T-cell (primary cell): ENCODE measurements at regions not wholly inside any gene's neighbourhood (a gene's known extent, or its start where the extent isn't known, plus 50 kb on each side); places are given as distances from the start of the nearest gene placed in this dataset.

Source experiments
- ATAC-seq, 4 experiments: fragments of 200-7000 bp in 3 of 4; fragments of 150-1000 bp in 1 of 4; cut with Tn5 transposase; replicated peaks in 1 of 4; 1 replicate in 3 of 4; 2 replicates in 1 of 4; pipeline ENCODE4 v1.10.0; 2021; ENCODE audit warnings: moderate library complexity in 3 of 4, mild to moderate bottlenecking in 2 of 4, moderate number of reproducible peaks in 1 of 4
- CTCF ChIA-PET, 2 donors: fragments of 300-600 bp; sonication (Branson Sonifier 250); formaldehyde crosslinking; loops; one replicate each; lab custom pipeline; 2022; ENCODE audit warnings: antibody characterized with exemption in 2 of 2; lab: Charles Lee
- POLR2A ChIA-PET, 2 donors: fragments of 300-600 bp; sonication (Branson Sonifier 250); formaldehyde crosslinking; loops; one replicate each; lab custom pipeline; 2022; ENCODE audit warnings: antibody characterized with exemption in 2 of 2; lab: Charles Lee
- DNase-seq, 35 experiments: peaks; one replicate each; pipeline versions ENCODE4 v3.0.0 to v3.0.0-alpha.2; 2013 to 2023
- H3K27ac ChIP-seq: one replicate; pipeline ENCODE4 v1.5.1; 2013; ENCODE audit warnings: low read length
- H3K27me3 ChIP-seq, 2 experiments: replicated peaks in 1 of 2; 1 replicate in 1 of 2; 2 replicates in 1 of 2; pipeline versions ENCODE4 v1.6.1 to v1.7.0; 2013; ENCODE audit warnings: low read length in 1 of 2, mixed read lengths in 1 of 2; ENCODE audit not compliant: control insufficient read depth in 2 of 2, insufficient read depth in 2 of 2; ENCODE audit errors: extremely low read depth in 1 of 2
- H3K36me3 ChIP-seq, 2 donors: 1 replicate in 1 of 2; 2 replicates in 1 of 2; pipeline versions ENCODE4 v1.6.1 to v1.7.0; 2013; ENCODE audit warnings: low read length in 1 of 2; ENCODE audit not compliant: control insufficient read depth in 2 of 2, insufficient read depth in 1 of 2; ENCODE audit errors: extremely low read depth in 1 of 2
- H3K4me1 ChIP-seq, 2 experiments: 1 replicate in 1 of 2; 2 replicates in 1 of 2; pipeline versions ENCODE4 v1.6.1 to v1.7.0; 2013; ENCODE audit warnings: low read length in 2 of 2, mixed read lengths in 1 of 2; ENCODE audit not compliant: insufficient read depth in 2 of 2, control insufficient read depth in 1 of 2; ENCODE audit errors: extremely low read depth in 1 of 2
- H3K4me3 ChIP-seq, 2 donors: 1 replicate in 1 of 2; 2 replicates in 1 of 2; pipeline versions ENCODE4 v1.5.1 to v1.7.0; 2013; ENCODE audit warnings: mild to moderate bottlenecking in 2 of 2, low read length in 1 of 2, moderate library complexity in 1 of 2; ENCODE audit not compliant: control insufficient read depth in 1 of 2; ENCODE audit errors: extremely low read depth in 1 of 2
- H3K9me3 ChIP-seq: 2 replicates; pipeline ENCODE4 v1.7.0; 2013
- H3K27ac Mint-ChIP-seq, 2 donors: one replicate each; pipeline ENCODE4 v1.8.0; 2020 to 2021; ENCODE audit warnings: mild to moderate bottlenecking in 2 of 2, mixed read lengths in 2 of 2
- H3K27me3 Mint-ChIP-seq, 2 donors: one replicate each; pipeline ENCODE4 v1.8.0; 2021 to 2022; ENCODE audit warnings: mixed read lengths in 2 of 2
- H3K36me3 Mint-ChIP-seq: one replicate; pipeline ENCODE4 v1.8.0; 2021; ENCODE audit warnings: mixed read lengths
- H3K4me1 Mint-ChIP-seq, 3 donors: one replicate each; pipeline ENCODE4 v1.8.0; 2020 to 2022; ENCODE audit warnings: mixed read lengths in 3 of 3, mild to moderate bottlenecking in 1 of 3
- H3K4me3 Mint-ChIP-seq, 3 donors: one replicate each; pipeline ENCODE4 v1.8.0; 2020 to 2022; ENCODE audit warnings: mild to moderate bottlenecking in 3 of 3, mixed read lengths in 3 of 3, moderate library complexity in 3 of 3
- H3K9me3 Mint-ChIP-seq, 3 donors: one replicate each; pipeline ENCODE4 v1.8.0; 2020 to 2022; ENCODE audit warnings: mixed read lengths in 3 of 3
- WGBS: methylation state at CpG from one replicate; pipeline ENCODE4 v1.1.5; 2013; ENCODE audit warnings: missing lambda C conversion rate; ENCODE audit not compliant: insufficient coverage; 5-methylcytosine and 5-hydroxymethylcytosine counted together

DNA sequence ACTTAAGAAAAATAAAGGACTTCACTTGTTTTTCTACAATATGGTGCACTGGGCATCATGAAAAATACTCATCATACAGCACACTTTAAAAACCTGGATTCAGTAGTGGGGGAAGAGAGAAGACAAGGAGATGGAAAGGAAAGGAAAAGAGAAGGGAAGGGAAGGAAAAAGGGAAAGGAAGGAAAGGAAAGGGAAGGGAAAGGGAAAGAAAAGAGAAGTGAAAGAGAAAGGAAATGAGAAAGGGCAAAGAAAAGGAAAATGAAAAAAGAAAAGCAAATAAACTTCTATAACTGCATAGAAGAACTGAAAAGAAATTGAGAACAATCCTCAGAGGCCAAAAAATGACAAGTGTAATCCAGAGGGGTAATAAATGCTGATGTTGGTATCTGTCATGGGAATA, 388.1 kb upstream of the PKDCC start:
- ATAC-seq (no peak), DNase-seq (no peak)
- no peak overlapping the region for H3K4me3 ChIP-seq
- no peaks in the 10 kb centered on the region for H3K9me3 ChIP-seq
- H3K4me1 ChIP-seq = no peaks in the 10 kb centered on the region
- H3K27me3 ChIP-seq = no peaks in the 10 kb centered on the region
- H3K27ac Mint-ChIP-seq = no peak overlapping the region
- H3K27me3 Mint-ChIP-seq = peaks cover 4 to 10% of the 10 kb centered on the region in 2 donors
- no peaks in the 10 kb centered on the region for H3K36me3 ChIP-seq
- POLR2A ChIA-PET = no interaction called here
- H3K27ac ChIP-seq = no peak overlapping the region
- no peaks in the 10 kb centered on the region for H3K9me3 Mint-ChIP-seq
- no peak overlapping the region for H3K4me3 Mint-ChIP-seq
- H3K4me1 Mint-ChIP-seq = no peaks in the 10 kb centered on the region
- H3K36me3 Mint-ChIP-seq = no peaks in the 10 kb centered on the region
- CTCF ChIA-PET = no interaction called here

DNA sequence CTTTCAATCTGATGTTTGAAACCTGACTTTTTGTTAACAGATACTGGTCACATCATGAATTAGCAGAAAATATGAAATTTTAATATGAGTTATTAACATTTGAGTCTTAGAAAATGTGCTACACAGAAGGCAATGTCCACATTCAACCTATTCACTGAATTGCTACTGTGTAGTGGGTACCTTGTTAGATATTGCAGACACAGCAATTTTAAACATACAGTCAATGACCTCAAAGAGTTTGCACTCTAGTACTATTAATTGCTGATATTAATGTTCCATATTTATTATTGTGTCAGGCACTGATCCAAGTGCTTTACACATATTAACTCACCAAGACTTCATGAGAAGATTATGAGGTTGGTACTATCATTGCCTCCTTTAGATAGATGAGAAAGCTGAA, 385.4 kb upstream of the PKDCC start:
- Mint-ChIP-seq H3K36me3 (no peaks in the 10 kb centered on the region), H3K9me3 (peaks cover 0 to 3% (median 0%) of the 10 kb centered on the region in 3 donors), H3K27ac (no peak overlapping the region), H3K27me3 (peaks cover 4 to 10% of the 10 kb centered on the region in 2 donors), H3K4me3 (no peak overlapping the region), H3K4me1 (no peaks in the 10 kb centered on the region)
- Histone ChIP-seq H3K27me3 (no peaks in the 10 kb centered on the region), H3K4me1 (no peaks in the 10 kb centered on the region), H3K9me3 (no peaks in the 10 kb centered on the region), H3K27ac (no peak overlapping the region), H3K36me3 (no peaks in the 10 kb centered on the region), H3K4me3 (no peak overlapping the region)
- DNase-seq (no peak), ATAC-seq (no peak)
- ChIA-PET CTCF (no interaction called here), POLR2A (no interaction called here)

DNA sequence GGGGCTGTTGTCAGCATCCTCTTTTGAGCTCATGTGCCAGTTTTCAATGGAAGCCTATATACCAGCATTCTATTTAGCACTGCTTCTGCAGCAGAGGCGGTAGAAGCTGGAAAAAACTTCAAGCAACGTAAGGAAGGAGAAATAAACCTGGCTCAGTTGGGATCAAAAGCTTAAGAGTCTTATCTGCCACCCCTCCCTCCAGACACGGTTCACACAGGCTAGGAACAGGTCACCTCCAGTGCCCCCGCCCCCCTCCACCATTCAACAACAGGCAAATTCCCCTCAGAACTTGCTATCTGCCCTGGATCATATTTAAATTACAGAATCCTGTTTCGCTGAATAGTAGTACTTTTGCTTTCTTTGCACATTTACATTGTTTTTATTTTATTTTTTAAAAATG, 384.8 kb upstream of the PKDCC start:
- 71% methylated on average over 2 of the region's 5 CpGs for WGBS
- no peaks in the 10 kb centered on the region for H3K4me1 Mint-ChIP-seq
- Histone ChIP-seq H3K4me3 (no peak overlapping the region), H3K4me1 (no peaks in the 10 kb centered on the region), H3K27ac (no peak overlapping the region), H3K27me3 (no peaks in the 10 kb centered on the region), H3K9me3 (no peaks in the 10 kb centered on the region), H3K36me3 (no peaks in the 10 kb centered on the region)
- peaks cover 0 to 3% (median 0%) of the 10 kb centered on the region in 3 donors for H3K9me3 Mint-ChIP-seq
- ATAC-seq (no peak), DNase-seq (no peak)
- no peaks in the 10 kb centered on the region for H3K36me3 Mint-ChIP-seq
- POLR2A ChIA-PET = no interaction called here
- CTCF ChIA-PET = no interaction called here
- no peak overlapping the region for H3K27ac Mint-ChIP-seq
- H3K27me3 Mint-ChIP-seq = peaks cover 4 to 10% of the 10 kb centered on the region in 2 donors
- H3K4me3 Mint-ChIP-seq = no peak overlapping the region

DNA sequence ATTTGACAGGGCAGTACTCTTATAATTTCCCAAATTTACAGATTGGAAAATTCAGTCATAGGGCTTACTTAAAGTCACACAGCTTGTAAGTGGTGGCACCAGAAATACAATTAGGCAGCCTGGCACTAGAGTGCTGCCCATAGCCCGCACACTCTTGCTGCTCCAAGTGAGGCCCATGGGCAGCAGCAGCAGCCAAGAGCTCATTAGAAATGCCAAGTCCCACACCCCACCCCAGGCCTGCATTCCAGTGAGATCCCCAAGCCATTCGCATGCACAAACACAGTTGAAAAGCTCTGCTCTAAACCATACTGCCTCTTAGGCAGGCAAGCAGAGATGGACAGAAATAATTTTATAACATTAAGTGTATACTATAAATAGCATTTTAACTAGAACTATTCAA, 379.3 kb upstream of the PKDCC start:
- no peaks in the 10 kb centered on the region for H3K36me3 ChIP-seq
- no peak overlapping the region for H3K27ac ChIP-seq
- ChIA-PET POLR2A (no interaction called here), CTCF (no interaction called here)
- no peak overlapping the region for H3K4me3 ChIP-seq
- no peaks in the 10 kb centered on the region for H3K4me1 Mint-ChIP-seq
- no peaks in the 10 kb centered on the region for H3K4me1 ChIP-seq
- WGBS = 88% methylated on average over 1 of the region's 2 CpGs
- H3K9me3 Mint-ChIP-seq = peaks cover 0 to 3% (median 0%) of the 10 kb centered on the region in 3 donors
- ATAC-seq (no peak), DNase-seq (no peak)
- no peaks in the 10 kb centered on the region for H3K36me3 Mint-ChIP-seq
- H3K27me3 ChIP-seq = no peaks in the 10 kb centered on the region
- H3K27ac Mint-ChIP-seq = no peak overlapping the region
- H3K9me3 ChIP-seq = no peaks in the 10 kb centered on the region
- H3K4me3 Mint-ChIP-seq = no peak overlapping the region
- peaks cover 5 to 9% of the 10 kb centered on the region in 2 donors for H3K27me3 Mint-ChIP-seq

DNA sequence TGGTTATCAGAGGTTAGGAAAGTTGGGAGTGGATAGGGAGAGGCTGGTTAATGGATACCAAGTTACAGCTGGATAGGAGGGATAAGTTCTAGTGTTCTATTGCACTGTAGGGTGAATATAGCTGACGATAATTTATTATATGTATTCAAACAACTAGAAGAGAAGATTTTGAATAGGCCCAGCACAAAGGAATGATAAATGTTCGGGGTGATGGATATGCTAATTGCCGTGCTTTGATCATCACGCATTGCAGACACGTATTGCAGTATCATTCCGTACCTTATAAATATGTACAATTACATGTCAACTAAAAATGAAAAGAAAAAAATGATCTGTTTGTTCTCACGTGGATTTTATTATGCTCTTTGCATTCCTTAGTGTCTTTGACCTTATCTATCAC, 369.2 kb upstream of the PKDCC start:
- POLR2A ChIA-PET = no interaction called here
- Histone ChIP-seq H3K4me1 (no peaks in the 10 kb centered on the region), H3K36me3 (no peaks in the 10 kb centered on the region), H3K27me3 (peaks cover 0 to 4% of the 10 kb centered on the region in 2 experiments), H3K9me3 (no peaks in the 10 kb centered on the region), H3K27ac (no peak overlapping the region), H3K4me3 (no peak overlapping the region)
- Mint-ChIP-seq H3K27me3 (peaks cover 10 to 14% of the 10 kb centered on the region in 2 donors), H3K36me3 (no peaks in the 10 kb centered on the region), H3K4me3 (no peak overlapping the region), H3K9me3 (no peaks in the 10 kb centered on the region), H3K4me1 (no peaks in the 10 kb centered on the region), H3K27ac (no peak overlapping the region)
- CTCF ChIA-PET = no interaction called here
- no CpG with 5 or more reads among the region's 7 CpGs for WGBS
- ATAC-seq = no peak
- no peak for DNase-seq

DNA sequence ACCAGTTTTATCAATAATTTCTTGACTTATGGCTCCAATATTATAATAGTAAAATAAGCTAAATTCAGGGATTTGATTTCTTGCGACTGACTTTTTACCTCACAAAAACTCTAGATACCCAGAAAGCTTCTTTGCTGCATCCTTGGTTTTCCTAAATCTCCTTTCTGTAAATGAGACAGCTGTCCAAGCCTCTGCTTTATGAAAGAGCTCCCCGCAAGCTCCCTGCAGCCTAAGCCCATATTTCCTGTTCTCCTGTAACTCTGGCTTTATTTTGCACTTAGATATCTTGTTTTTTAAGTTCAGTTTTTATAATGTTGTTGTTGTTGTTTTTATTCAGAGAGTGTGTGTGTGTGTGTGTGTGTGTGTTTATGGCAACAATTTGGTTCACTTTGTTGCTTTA, 361.7 kb upstream of the PKDCC start:
- H3K9me3 ChIP-seq = no peaks in the 10 kb centered on the region
- ChIA-PET POLR2A (interaction anchor here in 1 of 2 donors (0.6 kb wide), 1 partner anchor 151 kb away, joined by 3 read pairs; no protein-coding TSS in a partner anchor), CTCF (interaction anchor here in 1 of 2 donors (1.2 kb wide), 1 partner anchor 12 kb away, joined by 3 read pairs; no protein-coding TSS in a partner anchor)
- H3K27ac Mint-ChIP-seq = no peak overlapping the region
- no peak for ATAC-seq
- H3K4me1 Mint-ChIP-seq = no peaks in the 10 kb centered on the region
- H3K9me3 Mint-ChIP-seq = no peaks in the 10 kb centered on the region
- H3K36me3 Mint-ChIP-seq = no peaks in the 10 kb centered on the region
- H3K27me3 Mint-ChIP-seq = peaks cover 0 to 15% of the 10 kb centered on the region in 2 donors
- no peak overlapping the region for H3K4me3 ChIP-seq
- no peak overlapping the region for H3K27ac ChIP-seq
- no peaks in the 10 kb centered on the region for H3K4me1 ChIP-seq
- H3K4me3 Mint-ChIP-seq = no peak overlapping the region
- H3K36me3 ChIP-seq = no peaks in the 10 kb centered on the region
- 100% methylated on average over 2 of the region's 2 CpGs for WGBS
- H3K27me3 ChIP-seq = no peaks in the 10 kb centered on the region
- DNase-seq = no peak

DNA sequence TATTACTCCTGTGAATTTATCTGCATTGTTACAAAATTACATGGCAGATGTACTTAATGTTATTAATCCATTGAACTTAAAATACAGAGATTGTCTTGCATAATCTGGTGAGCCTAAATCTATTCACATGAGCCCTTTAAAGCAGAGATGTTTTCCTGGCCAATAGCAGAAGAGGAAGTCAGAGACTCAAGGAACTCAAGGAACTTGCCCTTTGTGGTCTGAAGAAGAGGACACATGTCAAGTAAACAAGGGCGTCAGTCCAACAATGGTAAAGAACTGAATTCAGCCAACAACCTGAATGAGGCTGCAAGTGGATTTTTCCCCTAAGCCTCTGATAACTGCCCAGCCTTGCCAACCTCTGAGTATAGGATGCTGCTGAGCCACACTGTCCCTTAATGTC, 356.3 kb upstream of the PKDCC start:
- H3K27ac Mint-ChIP-seq = no peak overlapping the region
- ATAC-seq (no peak), DNase-seq (no peak)
- H3K27me3 Mint-ChIP-seq = peaks cover 0 to 6% of the 10 kb centered on the region in 2 donors
- Histone ChIP-seq H3K36me3 (no peaks in the 10 kb centered on the region), H3K27ac (no peak overlapping the region), H3K27me3 (peaks cover 0 to 3% of the 10 kb centered on the region in 2 experiments), H3K9me3 (no peaks in the 10 kb centered on the region), H3K4me3 (no peak overlapping the region), H3K4me1 (no peaks in the 10 kb centered on the region)
- H3K4me1 Mint-ChIP-seq = no peaks in the 10 kb centered on the region
- POLR2A ChIA-PET = no interaction called here
- no peaks in the 10 kb centered on the region for H3K36me3 Mint-ChIP-seq
- no peak overlapping the region for H3K4me3 Mint-ChIP-seq
- no peaks in the 10 kb centered on the region for H3K9me3 Mint-ChIP-seq
- 50% methylated on average over 1 of the region's 1 CpG for WGBS
- CTCF ChIA-PET = no interaction called here
